ENCODE measurements at regions not wholly inside any gene's neighbourhood (a gene's known extent, or its start where the extent isn't known, plus 50 kb on each side); places are given as distances from the start of the nearest gene placed in this dataset.
A peak's percentile ranks its signal among the peaks of the same experiment; 100 is the strongest.

DNA sequence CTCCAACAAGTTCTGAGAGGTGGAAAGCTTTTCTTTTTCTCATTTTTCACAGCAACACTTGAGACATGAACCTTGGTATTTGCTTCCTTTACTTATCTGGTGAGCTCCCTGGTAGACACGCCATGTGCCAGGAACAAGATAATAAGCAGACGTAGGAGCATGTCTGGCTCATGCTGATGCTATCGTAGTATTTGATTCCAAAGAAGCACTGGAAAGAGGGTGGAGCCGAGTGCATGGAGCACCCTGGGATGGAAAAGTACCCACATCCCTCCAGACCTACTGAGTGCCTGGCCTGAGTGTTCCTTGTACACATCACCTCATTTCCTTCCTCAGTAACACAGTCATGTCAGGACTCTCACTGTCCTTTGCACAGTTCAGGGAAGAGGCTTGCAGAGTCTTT, 231.0 kb downstream of the CBLN1 start:
- H3K27ac ChIP-seq = no peak overlapping the region

GRCh38 chr16:49049644-49050043, 232.0 kb downstream of the CBLN1 start:
- Histone ChIP-seq H3K4me1 (no peaks in the 10 kb centered on the region), H3K27me3 (peaks cover 3% of the 10 kb centered on the region), H3K4me3 (no peak overlapping the region), H3K9me3 (no peaks in the 10 kb centered on the region), H3K36me3 (no peaks in the 10 kb centered on the region), H3K27ac (no peak overlapping the region)
- in situ Hi-C loops (cut with MboI; ENCODE audit: low pct_ligation_motif_present in 1 of 4, low pct_unique_long_range_greater_than_20kb in 1 of 4, low sequenced_read_pairs in 3 of 4) = no loop called here
- TF ChIP-seq POLR2A (IDR thresholded peaks at IDR 0.05) (no peak), CTCF (IDR thresholded peaks at IDR 0.05) (no peak), EP300 (IDR thresholded peaks at IDR 0.05; ENCODE audit: low read depth) (no peak), POLR2AphosphoS5 (IDR thresholded peaks at IDR 0.05) (no peak)
- intact Hi-C loops (cut with DNase I; ENCODE audit: low total_unique reads) = no loop called here
- 86 to 90% methylated on average over 3 of the region's 3 CpGs for WGBS, 2 donors (ENCODE audit: low coverage in 1 of 2)
- no peak for DNase-seq

More for the DNA sequence above, 231.0 kb downstream of the CBLN1 start:
- DNase-seq = no peak
- intact Hi-C loops (cut with DNase I; ENCODE audit: low total_unique reads) (no loop called here), in situ Hi-C loops (cut with MboI; ENCODE audit: low pct_ligation_motif_present in 1 of 4, low pct_unique_long_range_greater_than_20kb in 1 of 4, low sequenced_read_pairs in 3 of 4) (no loop called here)
- peak in 1 of 3 donors; percentile 43 for TF ChIP-seq POLR2AphosphoS5 (IDR thresholded peaks at IDR 0.05)
- no peak for TF ChIP-seq EP300 (IDR thresholded peaks at IDR 0.05; ENCODE audit: low read depth)
- Histone ChIP-seq H3K4me1 (no peaks in the 10 kb centered on the region), H3K36me3 (no peaks in the 10 kb centered on the region), H3K27me3 (peaks cover 3% of the 10 kb centered on the region), H3K9me3 (no peaks in the 10 kb centered on the region), H3K4me3 (no peak overlapping the region)
- 66% methylated on average over 4 of the region's 4 CpGs; no CpG with 5 or more reads in 1 of the 2 donors for WGBS, 2 donors (ENCODE audit: low coverage in 1 of 2)

DNA sequence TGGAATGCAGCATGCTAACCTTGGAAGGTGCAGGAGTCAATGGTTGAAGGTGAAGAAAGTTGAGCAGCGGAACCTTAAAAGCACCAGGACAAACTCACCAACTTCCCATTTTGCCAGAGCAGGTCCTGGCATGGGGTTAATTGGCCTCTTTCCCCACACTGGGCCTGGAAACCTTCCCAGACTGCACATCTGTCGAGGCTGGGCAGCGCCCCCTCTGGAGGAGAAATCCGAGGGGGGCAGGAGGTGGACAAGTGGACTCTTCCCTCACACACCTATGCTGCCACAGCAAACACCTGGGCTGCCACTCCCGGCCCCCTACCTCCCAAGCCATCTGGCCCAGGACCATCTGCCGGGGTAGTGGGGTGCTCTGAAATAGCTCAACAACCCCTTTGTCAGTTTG, 232.4 kb downstream of the CBLN1 start:
- H3K36me3 ChIP-seq = no peaks in the 10 kb centered on the region
- in situ Hi-C loops (cut with MboI; ENCODE audit: low pct_ligation_motif_present in 1 of 4, low pct_unique_long_range_greater_than_20kb in 1 of 4, low sequenced_read_pairs in 3 of 4) = no loop called here
- no peak for DNase-seq
- peaks cover 3% of the 10 kb centered on the region for H3K27me3 ChIP-seq
- no peak overlapping the region for H3K27ac ChIP-seq
- H3K9me3 ChIP-seq = no peaks in the 10 kb centered on the region
- intact Hi-C loops (cut with DNase I; ENCODE audit: low total_unique reads) = no loop called here
- 40 to 51% methylated on average over 1 to 6 of the region's 6 CpGs for WGBS, 2 donors (ENCODE audit: low coverage in 1 of 2)
- H3K4me1 ChIP-seq = no peaks in the 10 kb centered on the region
- TF ChIP-seq CTCF (IDR thresholded peaks at IDR 0.05) (no peak), POLR2A (IDR thresholded peaks at IDR 0.05) (no peak), POLR2AphosphoS5 (IDR thresholded peaks at IDR 0.05) (no peak), EP300 (IDR thresholded peaks at IDR 0.05; ENCODE audit: low read depth) (no peak)
- H3K4me3 ChIP-seq = no peak overlapping the region

DNA sequence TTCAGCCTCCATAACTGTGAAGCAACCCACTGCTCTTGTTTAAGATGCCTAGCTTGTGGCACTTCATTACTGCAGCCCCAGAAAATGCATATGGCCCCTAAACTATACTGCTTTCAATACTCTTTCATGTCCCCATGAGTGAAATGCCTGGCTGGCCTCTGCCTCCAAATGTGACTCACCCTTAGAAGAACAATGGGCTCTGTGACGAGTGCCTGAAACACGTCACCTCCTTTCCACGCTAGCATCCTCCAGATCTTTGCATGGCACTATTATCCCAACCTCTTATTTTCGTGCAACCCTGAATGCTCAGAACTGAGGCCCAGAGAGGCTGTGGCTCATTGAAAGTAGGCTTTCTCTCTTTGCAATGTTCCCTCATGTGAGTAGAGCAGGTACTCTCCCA, 233.1 kb downstream of the CBLN1 start:
- Histone ChIP-seq H3K27me3 (peaks cover 3% of the 10 kb centered on the region), H3K27ac (no peak overlapping the region), H3K36me3 (no peaks in the 10 kb centered on the region), H3K4me3 (no peak overlapping the region), H3K4me1 (no peaks in the 10 kb centered on the region), H3K9me3 (no peaks in the 10 kb centered on the region)
- DNase-seq = no peak
- in situ Hi-C loops (cut with MboI; ENCODE audit: low pct_ligation_motif_present in 1 of 4, low pct_unique_long_range_greater_than_20kb in 1 of 4, low sequenced_read_pairs in 3 of 4) = no loop called here
- WGBS, 2 donors (ENCODE audit: low coverage in 1 of 2) = 72 to 86% methylated on average over 4 of the region's 4 CpGs
- TF ChIP-seq EP300 (IDR thresholded peaks at IDR 0.05; ENCODE audit: low read depth) (no peak), POLR2A (IDR thresholded peaks at IDR 0.05) (no peak), POLR2AphosphoS5 (IDR thresholded peaks at IDR 0.05) (no peak), CTCF (IDR thresholded peaks at IDR 0.05) (no peak)
- intact Hi-C loops (cut with DNase I; ENCODE audit: low total_unique reads) = no loop called here

GRCh38 chr16:49036126-49036525, 245.5 kb downstream of the CBLN1 start:
- DNase-seq = no peak
- no peak overlapping the region for H3K4me3 ChIP-seq
- WGBS, 2 donors (ENCODE audit: low coverage in 1 of 2) = 80 to 100% methylated on average over 2 of the region's 2 CpGs
- no peaks in the 10 kb centered on the region for H3K36me3 ChIP-seq
- H3K27me3 ChIP-seq = no peaks in the 10 kb centered on the region
- no peaks in the 10 kb centered on the region for H3K4me1 ChIP-seq
- in situ Hi-C loops (cut with MboI; ENCODE audit: low pct_ligation_motif_present in 1 of 4, low pct_unique_long_range_greater_than_20kb in 1 of 4, low sequenced_read_pairs in 3 of 4) = no loop called here
- TF ChIP-seq POLR2A (IDR thresholded peaks at IDR 0.05) (no peak), EP300 (IDR thresholded peaks at IDR 0.05; ENCODE audit: low read depth) (no peak), POLR2AphosphoS5 (IDR thresholded peaks at IDR 0.05) (no peak), CTCF (IDR thresholded peaks at IDR 0.05) (no peak)
- no peak overlapping the region for H3K27ac ChIP-seq
- intact Hi-C loops (cut with DNase I; ENCODE audit: low total_unique reads) = no loop called here
- H3K9me3 ChIP-seq = no peaks in the 10 kb centered on the region
